Umbilical cord (tissue), 1 donor: ENCODE measurements at regions not wholly inside any gene's neighbourhood (a gene's known extent, or its start where the extent isn't known, plus 50 kb on each side); places are given as distances from the start of the nearest gene placed in this dataset.

Experiments used
- DNase-seq: peaks from one replicate; pipeline ENCODE4 v3.0.0-alpha.2; 2015; ENCODE audit warnings: low spot score

DNA sequence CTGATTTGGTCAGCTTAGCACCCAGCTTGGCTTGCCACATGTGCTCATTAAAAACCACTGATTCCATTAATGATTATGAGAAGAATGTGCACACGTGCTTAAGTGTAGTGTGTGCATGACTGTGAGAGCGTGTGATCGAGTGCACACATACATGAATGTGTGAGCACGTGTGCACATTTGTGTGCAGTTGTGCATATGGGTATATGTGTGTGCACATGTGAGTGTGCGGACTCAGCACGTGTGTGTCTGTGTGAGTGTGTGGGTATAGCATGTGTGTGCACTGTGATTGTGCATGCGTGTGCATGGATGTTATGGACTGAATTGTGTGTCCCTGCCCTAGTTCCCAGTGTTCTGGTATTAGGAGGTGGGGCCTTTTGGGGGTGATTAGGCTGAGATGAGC is 202.1 kb upstream of the ZNF536 start:
- DNase-seq: no peak

DNA sequence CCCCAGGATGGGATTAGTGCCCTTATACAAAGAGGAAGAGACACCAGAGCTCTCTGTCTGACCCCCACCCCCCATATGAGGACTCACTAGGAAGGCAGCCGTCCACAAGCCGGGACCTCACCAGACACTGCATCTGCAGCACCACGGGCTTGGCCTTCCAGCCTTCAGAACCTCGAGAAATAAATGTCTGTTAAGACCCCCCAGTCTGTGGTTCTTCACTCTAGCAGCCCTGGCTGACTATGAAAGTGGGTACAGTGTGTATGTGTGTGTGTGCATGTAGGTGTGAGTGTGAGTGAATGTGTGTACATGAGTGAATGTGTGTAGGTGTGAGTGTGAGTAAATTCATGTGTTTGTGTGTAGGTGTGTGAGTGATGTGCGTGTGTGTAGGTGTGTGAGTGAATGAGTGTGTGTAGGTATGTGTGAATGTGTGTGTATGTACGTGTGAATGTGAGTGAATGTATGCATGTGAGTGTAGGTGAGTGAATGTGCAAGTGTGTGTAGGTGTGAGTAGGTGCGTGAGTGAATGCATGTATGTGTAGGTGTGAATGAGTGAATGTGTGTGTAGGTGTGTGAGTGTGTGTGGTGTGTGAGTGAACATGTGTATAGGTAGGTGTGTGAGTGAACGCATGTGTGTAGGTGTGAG is 201.6 kb upstream of the ZNF536 start:
- no peak for DNase-seq

DNA sequence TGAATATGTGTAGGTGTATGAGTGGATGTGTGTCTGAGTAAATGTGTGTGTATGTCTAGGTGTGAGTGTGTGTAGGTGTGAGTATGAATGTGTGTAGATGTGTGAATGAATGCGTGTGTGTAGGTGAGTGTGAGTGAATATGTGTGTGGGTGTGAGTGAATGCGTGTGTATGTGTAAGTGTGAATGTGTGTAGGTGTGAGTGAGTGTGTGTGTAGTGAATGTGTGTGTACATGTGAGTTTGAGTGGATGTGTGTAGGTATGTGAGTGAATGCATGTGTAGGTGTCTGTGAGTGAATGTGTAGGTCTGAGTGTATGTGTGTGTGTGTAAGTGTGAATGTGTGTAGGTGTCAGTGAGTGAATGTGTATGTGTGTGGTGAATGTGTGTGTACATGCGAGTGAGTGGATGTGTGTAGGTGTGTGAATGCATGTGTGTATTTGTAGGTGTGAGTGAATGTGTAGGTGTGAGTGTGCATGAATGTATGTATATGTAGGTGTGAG is 201.0 kb upstream of the ZNF536 start:
- no peak for DNase-seq

DNA sequence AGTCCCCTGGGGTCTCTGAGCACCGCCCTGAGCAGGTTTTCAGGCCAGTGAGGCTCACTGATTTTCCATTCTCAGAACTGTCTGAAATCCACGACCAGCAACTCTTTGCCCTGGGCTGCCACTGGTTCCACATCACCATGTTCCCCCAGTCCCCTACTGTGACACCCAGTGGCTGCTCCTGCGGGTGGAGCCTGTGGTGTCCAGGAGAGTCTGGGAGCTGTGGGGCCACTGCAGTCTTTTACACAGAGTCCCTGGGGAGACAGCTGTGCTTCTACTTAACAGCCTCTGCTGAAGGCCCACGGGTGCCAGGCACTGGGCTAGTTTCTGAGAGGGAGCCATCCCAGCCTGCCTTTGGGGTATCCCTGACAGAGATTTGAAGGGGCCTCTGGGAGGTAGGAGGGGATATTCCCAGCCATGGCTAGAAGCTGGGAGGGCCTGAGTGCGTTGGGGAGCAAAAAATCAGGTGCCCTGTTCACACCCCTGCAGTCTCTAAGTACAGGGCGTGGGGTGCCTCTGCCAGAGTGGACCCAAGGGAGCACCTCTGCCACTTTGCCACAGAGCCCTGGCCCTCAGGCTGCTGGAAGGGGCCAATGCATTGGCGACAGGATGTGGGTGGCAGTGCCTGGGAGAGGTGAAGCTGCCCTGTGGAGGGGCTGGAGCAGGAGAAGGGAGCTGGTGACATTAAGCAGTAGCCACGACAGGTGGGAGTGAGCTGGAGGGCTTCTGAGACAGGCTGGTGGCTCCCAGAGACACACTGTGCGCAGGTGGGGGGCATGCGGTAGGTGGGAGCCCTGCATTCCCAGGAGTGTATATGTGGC is 200.2 kb upstream of the ZNF536 start:
- DNase-seq: no peak

DNA sequence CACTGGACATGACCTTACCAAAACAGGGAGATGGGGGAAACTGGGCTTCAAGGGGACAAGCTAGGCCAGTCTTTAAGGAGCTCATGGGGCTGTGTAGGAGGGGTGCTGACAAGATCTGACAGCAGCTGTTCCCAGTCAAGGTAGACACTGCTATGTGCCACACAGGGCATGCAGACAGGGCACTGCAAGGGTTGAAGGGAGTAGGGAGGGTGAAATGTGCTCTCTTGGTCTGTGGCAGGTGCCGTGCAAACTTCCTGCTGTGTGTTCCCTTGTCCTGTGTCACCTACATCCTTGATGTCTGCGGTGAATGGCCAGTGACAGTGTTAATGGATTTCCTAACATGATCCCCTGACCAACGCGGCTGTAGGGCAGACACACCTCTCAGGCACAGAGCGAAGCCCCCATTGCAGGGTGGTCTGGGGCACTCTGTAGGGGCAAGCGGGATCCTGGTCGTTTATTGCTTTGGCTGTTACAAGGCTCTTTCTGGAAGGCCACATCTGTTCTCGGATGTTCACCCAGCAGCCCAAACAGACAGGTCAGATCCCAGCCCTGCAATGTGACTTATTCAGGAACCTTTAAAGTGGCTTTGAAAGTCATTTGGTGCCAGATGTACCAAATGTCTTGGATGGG is 199.5 kb upstream of the ZNF536 start:
- no peak for DNase-seq

DNA sequence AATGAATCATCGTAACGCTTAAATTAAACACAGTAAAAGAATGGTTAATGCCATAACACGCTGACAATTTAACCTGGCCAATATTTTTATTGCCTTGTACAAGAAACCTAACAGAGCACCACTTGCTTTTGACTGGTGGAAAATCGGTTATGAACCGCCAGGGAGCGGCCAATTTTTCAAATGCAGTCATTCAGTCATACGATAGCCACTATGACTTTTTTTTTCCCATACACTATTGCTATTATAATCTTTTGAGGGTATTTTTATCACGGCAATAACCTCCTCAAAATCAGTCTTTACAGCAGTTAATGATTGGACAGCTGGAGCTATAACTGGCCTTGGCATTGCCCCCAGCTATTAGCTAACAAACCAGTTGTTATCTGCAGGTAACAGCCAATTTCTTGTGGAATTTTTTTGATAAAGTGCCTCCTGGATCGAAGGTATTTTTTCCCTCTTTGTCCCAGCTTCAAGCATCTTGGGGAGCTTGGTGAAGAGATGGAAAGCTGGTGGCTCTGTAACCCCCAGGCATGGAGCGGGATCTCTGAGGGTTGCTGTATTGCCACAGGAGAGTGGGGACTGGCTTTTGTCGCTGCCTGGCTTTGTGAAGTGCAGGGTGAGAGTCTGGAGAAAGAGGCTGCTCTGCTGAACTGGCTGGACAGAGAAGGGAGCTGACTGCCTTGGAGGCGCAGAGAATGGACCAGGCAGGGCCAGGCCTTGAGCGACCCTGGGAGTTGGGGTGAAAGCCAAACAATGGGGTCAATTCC is 198.4 kb upstream of the ZNF536 start:
- no peak for DNase-seq

DNA sequence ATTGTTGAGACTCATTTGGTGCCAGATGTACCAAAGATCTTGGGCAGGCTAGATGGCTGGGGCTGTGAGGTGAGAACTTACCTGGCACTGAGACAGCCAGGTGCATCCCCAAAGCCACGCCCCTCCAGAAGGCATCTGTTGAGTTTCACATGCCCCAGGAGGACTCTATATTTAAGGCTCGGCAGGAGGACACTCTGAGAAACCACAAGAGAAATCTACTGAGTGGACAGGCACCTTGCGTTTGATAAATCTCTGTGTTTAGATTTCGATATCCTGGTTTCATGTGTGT is 197.9 kb upstream of the ZNF536 start:
- DNase-seq: no peak

DNA sequence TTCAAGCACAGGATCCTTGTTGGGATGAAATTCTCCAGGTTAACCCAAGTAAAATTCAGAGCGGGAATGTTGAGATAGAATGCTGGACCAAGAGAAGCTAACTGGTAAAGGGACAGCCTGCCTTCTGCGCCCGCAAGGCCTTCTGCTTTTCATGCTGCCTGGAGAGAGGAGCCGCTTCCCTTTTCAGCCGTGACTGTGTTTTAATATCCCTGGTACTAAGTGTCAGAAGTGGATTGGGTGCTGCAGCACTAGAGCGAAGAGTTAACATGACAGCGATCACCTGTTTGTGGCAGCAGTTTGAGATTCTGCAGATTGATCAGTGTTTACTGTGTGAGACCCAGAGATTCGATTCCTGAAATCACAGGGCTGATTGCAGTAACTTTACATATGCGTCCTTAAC is 197.4 kb upstream of the ZNF536 start:
- DNase-seq: no peak

DNA sequence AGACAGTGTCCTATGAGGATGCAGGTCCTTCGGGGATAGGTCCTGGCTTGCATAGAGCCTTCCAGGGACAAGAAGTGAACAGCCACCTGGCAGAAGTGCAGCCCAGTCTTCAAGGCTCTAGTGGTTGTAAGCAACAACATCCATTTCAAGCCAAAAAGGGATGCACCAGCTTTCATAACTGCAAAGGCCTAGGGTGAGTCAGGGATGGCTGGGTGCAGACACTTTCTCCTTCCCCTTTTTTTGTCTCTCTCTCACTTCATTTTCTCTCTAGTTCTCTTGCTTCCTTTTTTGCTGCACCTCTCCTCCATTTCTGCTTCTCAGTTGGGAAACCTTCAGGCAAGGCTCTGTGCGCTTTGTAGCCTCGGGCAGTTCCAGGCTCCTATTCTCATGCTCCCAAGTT is 196.2 kb upstream of the ZNF536 start:
- DNase-seq: no peak

DNA sequence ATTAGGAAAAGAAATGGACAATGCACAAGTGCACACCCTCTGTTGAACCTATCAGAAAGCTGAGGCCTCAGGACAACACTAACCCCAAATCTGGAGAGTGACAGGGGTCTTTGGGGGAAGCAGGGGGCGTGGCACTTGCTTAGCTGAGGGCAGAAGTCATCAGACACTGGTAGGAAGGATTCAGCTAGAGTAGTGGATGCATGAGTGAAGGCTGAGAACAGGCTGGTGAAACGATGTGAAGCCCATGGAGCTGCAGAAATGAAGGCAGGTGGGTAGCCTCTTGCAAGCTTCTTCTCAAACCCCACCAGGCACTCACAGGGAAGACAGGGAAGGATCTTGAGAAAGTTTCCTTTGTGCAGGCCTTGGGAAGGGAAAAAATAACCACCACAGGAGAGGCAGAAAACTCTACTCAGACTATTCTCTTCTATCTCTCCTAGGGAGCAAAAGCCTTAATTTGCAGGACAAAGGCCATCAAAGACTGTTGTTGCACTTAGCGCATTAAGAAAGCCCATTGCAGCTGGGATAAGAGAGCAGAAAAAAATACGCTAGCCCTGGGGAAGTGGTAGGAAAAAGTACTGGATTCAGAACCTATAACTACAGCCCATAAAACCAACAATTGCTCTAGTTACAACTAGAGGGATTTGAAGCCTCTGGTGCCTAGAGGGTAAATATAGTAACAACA is 193.3 kb upstream of the ZNF536 start:
- DNase-seq: no peak

DNA sequence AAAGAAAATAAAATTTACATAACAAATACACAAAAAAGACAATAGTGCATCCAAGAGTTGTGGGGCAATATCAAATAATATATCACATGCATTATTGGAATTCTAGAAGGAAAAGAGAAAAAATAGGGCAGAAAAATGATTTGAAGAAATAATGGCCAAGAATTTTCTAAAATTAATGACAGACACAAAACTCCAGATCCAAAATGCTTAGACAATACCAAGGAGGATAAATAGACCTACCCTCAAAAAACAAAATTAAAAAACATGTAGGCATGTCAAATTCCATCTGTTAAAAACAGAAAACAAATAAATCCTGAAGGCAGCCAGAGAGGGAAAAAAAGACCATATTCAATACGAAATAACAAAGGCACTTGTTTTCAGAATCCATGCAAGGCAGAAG is 191.5 kb upstream of the ZNF536 start:
- DNase-seq: no peak

DNA sequence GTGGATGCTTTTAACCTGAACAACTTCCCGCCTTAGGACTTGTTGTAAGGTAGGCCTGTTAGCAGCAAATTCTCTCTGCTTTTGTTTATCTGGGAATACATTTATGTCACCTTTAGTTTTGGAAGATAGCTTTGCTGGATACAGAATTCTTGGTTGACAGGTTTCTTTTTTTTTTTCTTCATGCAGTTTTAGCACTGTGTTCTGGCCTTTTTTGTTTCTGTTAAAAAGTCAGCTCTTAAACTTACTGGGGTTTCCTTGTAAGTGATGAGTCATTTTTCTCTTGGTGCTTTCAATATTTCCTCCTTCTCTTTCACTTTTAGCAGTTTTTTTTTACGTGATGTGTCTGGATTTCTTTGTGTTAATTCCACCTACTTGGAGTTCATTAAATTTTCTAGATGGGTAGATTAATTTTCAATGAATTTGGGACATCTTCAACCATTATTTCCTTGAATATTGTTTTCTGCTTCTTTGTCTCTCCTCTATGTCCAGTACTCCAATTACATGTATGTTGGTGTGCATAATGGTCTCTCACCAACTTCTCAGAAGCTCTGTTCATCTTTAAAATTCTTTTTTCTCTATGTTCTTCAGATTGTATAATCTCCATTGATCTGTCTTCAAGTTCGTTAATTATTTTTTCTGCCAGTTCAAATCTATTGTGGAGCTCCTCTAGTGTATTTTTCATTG is 188.2 kb upstream of the ZNF536 start:
- no peak for DNase-seq

DNA sequence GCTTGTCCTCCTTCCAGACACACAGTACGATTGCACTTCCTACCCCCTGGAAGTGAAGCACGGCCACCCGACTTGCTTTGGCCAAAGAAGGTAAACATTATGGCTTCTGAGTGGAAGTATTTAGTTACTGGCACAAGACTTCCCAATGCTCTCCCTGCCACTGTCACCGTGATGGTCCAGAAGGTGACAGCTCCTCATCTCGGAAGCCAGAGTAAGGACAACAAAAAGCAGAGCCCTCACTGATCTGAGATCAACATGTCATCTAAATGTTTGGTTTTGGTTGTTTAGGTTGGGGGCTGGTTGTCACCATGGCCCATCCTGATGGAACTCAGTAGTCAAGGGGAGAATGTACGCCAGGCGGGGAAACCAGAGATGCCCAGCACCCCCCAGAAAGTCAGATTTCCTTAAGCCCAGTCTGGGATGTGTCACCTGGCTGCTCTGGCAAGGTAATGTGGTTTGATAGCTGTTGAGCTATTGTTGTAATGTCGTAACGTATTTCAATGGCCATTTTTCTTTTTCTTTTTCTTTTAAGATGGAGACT is 170.1 kb upstream of the ZNF536 start:
- no peak for DNase-seq

DNA sequence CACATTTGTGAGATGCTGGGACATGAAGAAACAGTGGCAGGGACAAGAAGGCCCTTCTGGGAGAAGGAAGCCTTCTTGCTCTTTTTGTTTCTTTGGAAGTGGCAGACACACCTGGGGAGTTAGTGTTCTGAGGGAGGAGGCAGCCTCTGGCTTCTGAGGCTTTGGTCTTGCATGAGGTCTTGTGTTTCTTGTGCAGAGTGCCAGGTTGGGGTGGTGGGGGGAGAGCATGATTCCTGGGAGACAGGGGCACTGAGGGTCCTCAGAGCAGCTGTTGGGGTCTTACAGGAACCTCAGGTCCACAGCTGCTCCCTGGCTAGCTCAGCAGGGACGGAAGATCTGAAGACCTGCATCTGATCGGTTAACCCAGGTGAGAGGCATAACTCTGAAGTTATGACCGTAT is 167.5 kb upstream of the ZNF536 start:
- no peak for DNase-seq

DNA sequence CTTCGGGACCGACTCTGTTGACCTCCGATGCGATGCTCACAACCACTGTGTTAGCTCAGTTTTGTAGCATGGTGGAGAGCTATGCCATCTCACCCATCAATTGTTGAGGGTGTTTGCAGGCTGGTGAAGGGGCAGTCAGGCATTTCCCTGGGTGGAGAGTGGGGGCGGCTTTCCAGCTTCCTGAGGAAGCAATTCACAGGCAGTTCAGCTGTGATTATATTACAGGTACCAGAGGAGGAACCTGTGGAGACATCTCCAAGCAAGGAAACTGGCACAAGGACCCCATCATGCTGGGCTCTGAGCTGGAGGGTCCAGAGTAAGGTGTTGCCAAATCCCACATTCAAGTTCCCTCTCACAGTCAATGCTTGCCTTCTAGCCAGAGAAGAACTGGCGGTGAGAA is 166.0 kb upstream of the ZNF536 start:
- no peak for DNase-seq

DNA sequence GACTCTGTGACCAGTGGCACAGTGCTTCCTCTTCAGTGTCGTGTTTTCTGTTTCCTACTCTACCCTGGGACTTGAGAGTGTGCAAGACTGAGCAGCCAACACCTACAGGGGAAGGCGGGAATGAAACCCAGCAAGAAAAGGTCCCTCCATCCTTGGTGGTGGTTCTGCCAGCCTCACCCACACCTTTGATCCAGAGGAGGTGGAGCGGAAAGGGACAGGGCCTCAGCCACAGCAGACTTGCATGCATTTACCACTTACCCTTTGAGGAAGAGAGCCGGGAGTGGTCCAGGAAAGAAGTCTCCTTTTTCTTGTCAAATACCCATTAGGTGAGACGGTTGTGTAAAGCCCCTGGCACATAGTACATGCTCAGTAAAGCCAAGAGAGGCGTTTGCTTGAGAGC is 164.8 kb upstream of the ZNF536 start:
- no peak for DNase-seq

DNA sequence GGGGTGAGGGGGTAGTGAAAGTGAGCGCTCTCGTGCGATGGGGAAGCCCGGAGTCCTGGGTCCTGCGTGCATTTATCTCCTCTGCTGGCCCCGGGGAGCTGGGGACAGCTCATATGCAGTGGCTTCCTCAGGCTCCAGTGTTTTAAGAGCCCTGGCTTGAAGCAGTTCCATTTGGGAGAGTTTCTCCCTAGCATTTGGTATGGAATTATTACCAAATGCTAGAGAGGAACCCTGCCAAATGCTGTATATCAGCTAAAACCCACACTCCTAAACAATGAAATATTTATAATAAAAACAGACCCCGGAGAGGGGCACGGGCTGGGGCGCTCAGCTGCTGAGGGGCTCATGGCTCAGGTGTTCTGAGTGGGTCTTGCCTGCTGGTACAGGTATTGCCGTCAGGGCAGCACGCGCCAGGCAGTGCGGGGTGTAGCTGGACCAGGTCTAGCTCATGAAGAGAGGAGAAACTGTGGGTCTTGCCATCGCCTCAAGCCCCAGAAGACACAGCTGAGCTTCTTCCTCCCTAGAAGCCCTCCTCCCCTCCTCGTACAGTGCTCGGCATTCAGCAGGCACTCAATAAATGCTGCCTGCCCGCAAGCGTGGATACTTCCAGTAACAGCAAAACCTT is 163.6 kb upstream of the ZNF536 start:
- no peak for DNase-seq

DNA sequence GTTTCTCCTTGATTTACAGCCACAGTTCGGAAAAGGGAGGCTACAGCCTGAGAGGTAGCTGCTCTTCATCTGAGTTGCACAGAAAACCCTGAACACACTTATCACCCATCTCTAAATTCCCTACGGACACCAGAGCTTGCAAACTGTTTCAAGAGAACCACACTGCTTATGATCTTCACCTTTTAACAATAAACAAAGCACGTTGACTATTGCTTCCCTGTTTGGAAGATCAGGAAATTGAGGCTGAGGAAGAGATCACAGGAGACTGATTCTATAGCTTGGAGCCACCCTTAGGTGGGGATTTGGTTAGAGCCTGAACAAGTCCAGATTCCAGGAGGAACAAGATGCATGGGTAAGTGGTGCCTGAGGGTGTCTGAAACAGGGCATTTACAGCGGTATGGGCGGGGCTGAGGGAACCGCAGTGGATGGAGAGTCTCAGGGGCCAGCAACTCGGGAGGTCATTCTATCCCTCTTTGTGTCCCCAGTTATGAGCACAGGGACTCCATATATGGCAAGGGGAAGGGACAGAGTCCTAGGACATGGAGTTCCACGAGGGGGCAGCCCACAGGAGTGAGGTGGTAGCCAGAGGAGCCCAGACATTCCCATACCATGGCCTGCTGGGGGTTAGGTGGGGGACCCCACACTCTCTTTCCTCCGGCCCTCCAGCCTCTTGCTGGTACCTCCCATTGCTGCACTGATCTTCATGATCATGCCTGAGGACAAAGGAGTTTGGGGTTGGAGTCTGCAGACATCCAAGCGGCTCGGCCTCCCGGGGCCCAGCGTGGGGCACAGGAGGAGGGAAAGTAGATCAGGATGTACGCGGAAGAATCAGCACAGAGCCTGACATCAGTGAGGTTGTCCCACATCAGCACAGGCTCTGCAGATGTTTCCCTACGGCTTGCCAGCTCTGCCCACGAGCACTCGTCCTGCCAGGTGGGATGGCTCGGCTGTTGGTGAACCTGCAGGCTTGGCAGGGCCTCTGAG is 162.3 kb upstream of the ZNF536 start:
- DNase-seq: no peak

DNA sequence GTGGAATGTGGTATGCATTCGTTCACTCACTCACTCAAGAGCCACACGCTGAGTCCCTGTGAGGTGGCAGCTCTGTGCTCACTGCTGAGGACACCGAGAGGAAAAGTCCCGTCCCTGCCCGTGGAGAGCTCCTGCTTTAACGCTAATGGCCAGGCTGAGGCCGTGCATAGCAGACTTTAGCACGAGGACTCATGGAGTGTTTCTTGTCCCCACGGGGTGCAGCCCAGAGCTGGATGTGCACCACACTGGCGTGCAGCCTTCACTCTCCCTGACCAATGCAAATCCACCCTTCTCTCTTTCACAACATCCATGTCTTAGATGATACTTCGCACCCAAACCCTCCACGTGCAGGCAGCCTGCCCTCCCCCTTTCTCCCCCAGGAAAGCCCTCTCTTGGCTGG is 159.6 kb upstream of the ZNF536 start:
- no peak for DNase-seq
